Fibroblast of mammary gland (primary cell): ENCODE measurements at regions not wholly inside any gene's neighbourhood (a gene's known extent, or its start where the extent isn't known, plus 50 kb on each side); places are given as distances from the start of the nearest gene placed in this dataset.

Experiments used
- DNase-seq: peaks from one replicate; pipeline ENCODE4 v3.0.0-alpha.2; 2010; ENCODE audit warnings: low read depth
- H3K4me3 ChIP-seq: 2 replicates; pipeline ENCODE4 v1.5.1; 2011; ENCODE audit warnings: low read depth, mild to moderate bottlenecking, low read length, moderate library complexity; ENCODE audit not compliant: control insufficient read depth
- TF ChIP-seq, protein P1 (sequence below): conservative IDR thresholded peaks from 2 replicates; pipeline ENCODE4 v1.5.1; 2011; ENCODE audit warnings: low read depth, low read length, inconsistent platforms; ENCODE audit not compliant: control insufficient read depth, insufficient read depth

DNA sequence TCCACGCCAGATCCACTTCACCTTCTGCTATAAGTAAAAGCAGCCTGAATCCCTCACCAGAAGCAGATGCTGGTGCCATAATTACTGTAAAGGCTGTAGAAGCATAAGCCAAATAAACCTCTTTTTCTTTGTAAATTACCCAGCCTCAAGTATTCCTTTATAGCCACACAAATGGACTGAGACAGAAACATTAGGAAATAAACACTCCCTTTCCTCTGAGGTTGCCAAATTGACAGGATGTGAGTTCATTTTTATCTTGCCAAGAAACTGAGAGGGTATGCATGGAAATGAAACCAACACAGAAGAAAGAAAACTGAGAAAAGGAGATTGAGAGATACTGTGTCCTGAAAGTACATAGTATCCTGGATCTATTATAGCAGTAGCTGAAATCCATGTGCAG lies 481.2 kb downstream of the HAO1 start:
- DNase-seq = no peak
- no peak overlapping the region for H3K4me3 ChIP-seq
- TF ChIP-seq, protein P1, sequence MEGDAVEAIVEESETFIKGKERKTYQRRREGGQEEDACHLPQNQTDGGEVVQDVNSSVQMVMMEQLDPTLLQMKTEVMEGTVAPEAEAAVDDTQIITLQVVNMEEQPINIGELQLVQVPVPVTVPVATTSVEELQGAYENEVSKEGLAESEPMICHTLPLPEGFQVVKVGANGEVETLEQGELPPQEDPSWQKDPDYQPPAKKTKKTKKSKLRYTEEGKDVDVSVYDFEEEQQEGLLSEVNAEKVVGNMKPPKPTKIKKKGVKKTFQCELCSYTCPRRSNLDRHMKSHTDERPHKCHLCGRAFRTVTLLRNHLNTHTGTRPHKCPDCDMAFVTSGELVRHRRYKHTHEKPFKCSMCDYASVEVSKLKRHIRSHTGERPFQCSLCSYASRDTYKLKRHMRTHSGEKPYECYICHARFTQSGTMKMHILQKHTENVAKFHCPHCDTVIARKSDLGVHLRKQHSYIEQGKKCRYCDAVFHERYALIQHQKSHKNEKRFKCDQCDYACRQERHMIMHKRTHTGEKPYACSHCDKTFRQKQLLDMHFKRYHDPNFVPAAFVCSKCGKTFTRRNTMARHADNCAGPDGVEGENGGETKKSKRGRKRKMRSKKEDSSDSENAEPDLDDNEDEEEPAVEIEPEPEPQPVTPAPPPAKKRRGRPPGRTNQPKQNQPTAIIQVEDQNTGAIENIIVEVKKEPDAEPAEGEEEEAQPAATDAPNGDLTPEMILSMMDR = no peak

DNA sequence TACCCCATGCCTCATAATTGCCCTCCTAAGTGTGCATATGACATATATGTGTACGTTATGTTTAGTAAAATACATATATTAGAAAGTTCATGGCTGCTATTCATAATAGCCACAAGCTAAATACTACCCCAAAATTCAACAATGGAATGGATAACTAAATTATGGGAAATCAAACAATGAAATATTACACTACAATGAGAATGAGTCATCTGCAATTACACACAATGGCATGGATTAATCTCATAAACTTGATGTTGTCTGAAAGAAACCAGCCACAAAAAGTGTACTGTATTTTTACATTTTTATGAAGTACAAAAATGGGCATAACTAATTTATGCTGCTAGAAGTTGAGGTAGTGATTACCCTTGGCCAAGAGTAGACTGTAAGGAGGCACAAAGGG lies 477.0 kb downstream of the HAO1 start:
- H3K4me3 ChIP-seq = no peak overlapping the region
- DNase-seq = no peak
- TF ChIP-seq, protein P1 = no peak

DNA sequence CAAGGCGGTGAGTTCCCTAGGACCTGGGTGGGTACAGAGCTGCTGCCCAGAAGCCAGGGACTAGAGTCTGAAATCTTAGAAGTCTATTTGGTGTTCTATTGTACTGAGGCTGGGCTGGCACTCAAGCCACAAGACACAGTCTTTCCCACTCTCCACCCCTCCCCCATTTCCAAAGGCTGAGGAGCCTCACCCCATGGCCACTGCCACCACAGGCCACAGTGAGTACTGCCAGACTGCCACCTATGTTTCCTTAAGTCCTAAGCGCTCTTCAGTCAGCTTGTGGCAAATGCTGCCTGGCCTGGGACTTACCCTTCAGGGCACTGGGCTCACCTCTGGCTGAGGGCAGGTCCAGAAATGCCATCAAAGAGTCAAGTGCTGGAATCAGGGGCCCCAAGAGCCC lies 469.3 kb downstream of the HAO1 start:
- DNase-seq = no peak
- no peak overlapping the region for H3K4me3 ChIP-seq
- TF ChIP-seq, protein P1 = no peak

DNA sequence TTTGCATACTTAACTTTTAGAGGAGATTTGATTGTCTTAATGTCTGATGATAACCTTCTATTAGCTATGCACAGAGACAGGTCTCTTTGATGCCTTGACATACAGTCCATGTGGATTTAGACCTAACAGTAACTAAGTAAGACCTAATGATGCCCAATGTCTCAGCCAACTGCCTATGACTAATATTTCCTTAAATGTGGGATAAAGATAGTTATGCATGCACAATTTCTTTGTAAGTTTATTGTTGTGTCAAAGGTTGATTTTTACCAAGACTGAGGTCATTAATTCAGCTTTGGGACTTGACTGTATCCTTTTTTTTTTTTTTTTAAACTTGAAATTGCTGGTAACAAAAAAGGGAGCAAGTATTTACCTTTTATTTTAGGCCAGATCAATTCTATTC lies 450.0 kb downstream of the HAO1 start:
- no peak for DNase-seq
- TF ChIP-seq, protein P1 = no peak
- H3K4me3 ChIP-seq = no peak overlapping the region

DNA sequence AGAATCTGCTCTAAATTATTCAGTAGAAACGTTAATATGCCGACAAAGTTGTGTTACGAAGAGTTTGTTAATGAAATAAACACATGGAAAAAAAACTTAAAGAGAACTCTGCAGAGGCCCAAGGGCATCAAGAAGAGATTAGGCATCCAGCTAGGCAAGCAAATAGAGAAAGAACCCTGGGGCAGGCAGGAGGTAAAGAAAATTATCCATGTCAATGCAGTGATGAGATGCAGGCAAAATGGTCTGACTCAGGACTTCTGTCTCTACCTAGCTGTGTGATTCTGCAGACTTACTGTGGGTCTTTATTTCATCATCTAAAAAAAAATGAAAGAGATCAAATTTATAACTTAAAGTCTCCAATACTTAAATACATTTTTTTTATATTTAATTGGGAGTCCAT lies 448.0 kb downstream of the HAO1 start:
- no peak for DNase-seq
- TF ChIP-seq, protein P1 = no peak
- H3K4me3 ChIP-seq = no peak overlapping the region

DNA sequence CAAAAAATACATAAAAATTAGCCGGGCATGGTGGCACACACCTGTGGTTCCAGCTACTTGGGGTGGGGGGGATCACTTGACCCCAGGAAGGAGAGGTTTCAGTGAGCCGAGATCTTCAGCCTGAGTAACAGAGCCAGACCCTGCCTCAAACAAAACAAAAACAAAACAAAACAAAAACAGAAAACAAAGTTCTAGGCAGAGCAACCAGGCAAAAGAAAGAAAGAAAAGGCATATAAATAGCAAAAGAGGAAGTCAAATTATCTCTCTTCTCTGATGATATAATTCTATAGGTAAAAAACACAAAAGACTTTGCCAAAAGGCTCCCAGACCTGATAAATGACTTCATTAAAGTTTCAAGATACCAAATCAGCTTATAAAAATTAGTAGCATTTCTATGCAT lies 446.9 kb downstream of the HAO1 start:
- DNase-seq = no peak
- H3K4me3 ChIP-seq = no peak overlapping the region
- TF ChIP-seq, protein P1 = no peak

DNA sequence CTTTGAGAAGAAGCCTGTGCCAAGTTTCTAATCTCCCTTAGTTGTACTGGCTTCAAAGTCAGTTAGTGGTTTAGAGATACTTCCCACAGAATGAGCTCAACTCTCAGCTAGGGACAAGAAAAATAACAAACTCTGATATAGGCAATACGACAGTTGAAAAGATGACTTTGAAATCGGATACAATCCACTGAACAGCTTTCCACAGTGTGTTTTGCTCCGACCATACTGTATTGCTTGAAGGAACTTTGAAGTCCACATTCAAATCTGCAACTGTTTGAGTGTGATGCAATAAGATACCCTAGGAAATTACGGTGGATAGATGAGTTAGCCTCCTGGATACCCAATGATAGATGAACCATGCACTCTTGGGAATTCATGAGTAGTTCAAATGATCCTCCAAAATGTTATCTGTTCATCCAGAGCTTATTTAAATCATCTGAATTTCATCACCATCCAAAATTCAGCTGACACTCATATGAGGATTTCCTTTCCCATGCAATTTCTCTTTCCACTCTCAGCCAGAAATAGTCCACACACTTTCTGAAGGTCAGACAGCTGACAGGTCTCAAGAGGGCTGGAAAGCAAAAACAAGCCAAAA lies 443.8 kb downstream of the HAO1 start:
- TF ChIP-seq, protein P1 = no peak
- H3K4me3 ChIP-seq = no peak overlapping the region
- peak; percentile 37 for DNase-seq
